HEK293 (cell line): ENCODE measurements at regions not wholly inside any gene's neighbourhood (a gene's known extent, or its start where the extent isn't known, plus 50 kb on each side); places are given as distances from the start of the nearest gene placed in this dataset.

Experiments
- CTCF ChIA-PET: fragments of 350-600 bp; formaldehyde crosslinking; extraction: SDS; loops from one replicate; lab custom pipeline; 2021; ENCODE audit warnings: antibody characterized with exemption; lab: Yijun Ruan, JAX
- POLR2A ChIA-PET: fragments of 300-600 bp; formaldehyde crosslinking; extraction: SDS; loops from one replicate; lab custom pipeline; 2020; ENCODE audit warnings: antibody characterized with exemption, inconsistent platforms; lab: Yijun Ruan, JAX
- H3K27ac ChIP-seq: fragments of 200-500 bp; sonication (Bioruptor generic); 2 replicates; pipeline ENCODE4 v1.5.1; 2014; ENCODE audit warnings: low read depth, low read length, control low read depth, inconsistent platforms; ENCODE audit errors: extremely low read depth
- H3K36me3 ChIP-seq, 2 experiments: fragments of 200-500 bp in 1 of 2; sonication (Bioruptor generic) in 1 of 2; 1 replicate in 1 of 2; 2 replicates in 1 of 2; pipeline ENCODE4 v1.5.1; 2014 to 2017; ENCODE audit warnings: inconsistent platforms in 2 of 2, low read length in 2 of 2; ENCODE audit not compliant: control insufficient read depth in 2 of 2, insufficient read depth in 1 of 2
- H3K4me1 ChIP-seq: fragments of 200-500 bp; sonication (Bioruptor generic); 2 replicates; pipeline ENCODE4 v1.5.1; 2014; ENCODE audit warnings: mild to moderate bottlenecking, low read length, inconsistent platforms; ENCODE audit not compliant: control insufficient read depth, insufficient read depth
- H3K4me3 ChIP-seq: 2 replicates; pipeline ENCODE4 v1.5.1; 2011; ENCODE audit warnings: low read depth, mild to moderate bottlenecking, control low read depth, low read length, moderate library complexity
- H3K9me3 ChIP-seq: fragments of 200-500 bp; sonication (Bioruptor generic); 2 replicates; pipeline ENCODE4 v1.5.1; 2014; ENCODE audit warnings: low read depth, low read length, inconsistent platforms; ENCODE audit not compliant: control insufficient read depth, insufficient read depth
- BCL11B ChIP-seq: fragments of 450-650 bp; formaldehyde crosslinking; IDR thresholded peaks from 2 replicates; pipeline ENCODE4 v1.5.1; 2016; ENCODE audit warnings: low read depth, missing biosample characterization, missing genetic modification characterization
- EGR2 ChIP-seq: fragments of 450-650 bp; formaldehyde crosslinking; IDR thresholded peaks from 2 replicates; pipeline ENCODE4 v1.5.1; 2016; ENCODE audit warnings: low read depth, missing biosample characterization, missing genetic modification characterization
- OSR2 ChIP-seq: fragments of 450-650 bp; formaldehyde crosslinking; IDR thresholded peaks from 2 replicates; pipeline ENCODE4 v1.5.1; 2016; ENCODE audit warnings: missing biosample characterization, missing genetic modification characterization
- PRDM2 ChIP-seq: fragments of 450-650 bp; formaldehyde crosslinking; IDR thresholded peaks from 2 replicates; pipeline ENCODE4 v1.5.1; 2016; ENCODE audit warnings: missing biosample characterization, missing genetic modification characterization, borderline replicate concordance
- SALL2 ChIP-seq: fragments of 450-650 bp; formaldehyde crosslinking; IDR thresholded peaks from 2 replicates; pipeline ENCODE4 v1.5.0; 2017; ENCODE audit warnings: missing biosample characterization, mild to moderate bottlenecking, missing genetic modification characterization, borderline replicate concordance
- ZBTB10 ChIP-seq: fragments of 450-650 bp; formaldehyde crosslinking; IDR thresholded peaks from 2 replicates; pipeline ENCODE4 v1.5.1; 2016; ENCODE audit warnings: missing biosample characterization, missing genetic modification characterization
- ZBTB17 ChIP-seq: fragments of 450-650 bp; formaldehyde crosslinking; IDR thresholded peaks from 2 replicates; pipeline ENCODE4 v1.5.1; 2016; ENCODE audit warnings: missing biosample characterization, missing genetic modification characterization
- ZBTB26 ChIP-seq: fragments of 450-650 bp; formaldehyde crosslinking; optimal IDR thresholded peaks from 2 replicates; pipeline ENCODE3; 2016; ENCODE audit warnings: missing biosample characterization, mild to moderate bottlenecking, missing genetic modification characterization
- ZNF18 ChIP-seq: fragments of 450-650 bp; formaldehyde crosslinking; IDR thresholded peaks from 2 replicates; pipeline ENCODE4 v1.5.1; 2016; ENCODE audit warnings: missing biosample characterization, missing genetic modification characterization
- ZNF280C ChIP-seq: fragments of 450-650 bp; formaldehyde crosslinking; IDR thresholded peaks from 2 replicates; pipeline ENCODE4 v1.5.1; 2016; ENCODE audit warnings: missing biosample characterization, missing genetic modification characterization
- ZNF423 ChIP-seq: fragments of 450-650 bp; formaldehyde crosslinking; IDR thresholded peaks from 2 replicates; pipeline ENCODE4 v1.5.1; 2016; ENCODE audit warnings: missing biosample characterization, missing genetic modification characterization
- ZNF555 ChIP-seq: fragments of 450-650 bp; formaldehyde crosslinking; conservative IDR thresholded peaks from 2 replicates; pipeline ENCODE4 v1.5.1; 2017; ENCODE audit warnings: missing biosample characterization, mild to moderate bottlenecking, missing genetic modification characterization, inconsistent platforms
- ZNF571 ChIP-seq: fragments of 450-650 bp; formaldehyde crosslinking; IDR thresholded peaks from 2 replicates; pipeline ENCODE4 v1.5.0; 2017; ENCODE audit warnings: missing biosample characterization, missing genetic modification characterization
- ZNF585B ChIP-seq: fragments of 450-650 bp; formaldehyde crosslinking; IDR thresholded peaks from 2 replicates; pipeline ENCODE4 v1.5.1; 2016; ENCODE audit warnings: missing biosample characterization, missing genetic modification characterization
- ZNF624 ChIP-seq: fragments of 450-650 bp; formaldehyde crosslinking; IDR thresholded peaks from 2 replicates; pipeline ENCODE4 v1.5.1; 2017; ENCODE audit warnings: missing biosample characterization, missing genetic modification characterization
- ZNF654 ChIP-seq: fragments of 450-650 bp; formaldehyde crosslinking; IDR thresholded peaks from 2 replicates; pipeline ENCODE4 v1.5.1; 2016; ENCODE audit warnings: low read depth, missing biosample characterization, missing genetic modification characterization
- ZNF707 ChIP-seq: fragments of 450-650 bp; formaldehyde crosslinking; IDR thresholded peaks from 2 replicates; pipeline ENCODE4 v1.5.1; 2016; ENCODE audit warnings: missing biosample characterization, missing genetic modification characterization

GRCh38 chr9:80500300-80500699 lies 928.5 kb downstream of the TLE4 start (continued):
- TF ChIP-seq PRDM2 (tag by site-specific recombination) (no peak), ZBTB17 (tag by site-specific recombination) (no peak), ZNF555 (tag by site-specific recombination) (no peak), SALL2 (tag by site-specific recombination) (no peak), ZNF707 (tag by site-specific recombination) (no peak), BCL11B (tag by site-specific recombination) (no peak)
- TF ChIP-seq, all 188 proteins: peak for 0

GRCh38 chr9:80498001-80498555 lies 926.3 kb downstream of the TLE4 start:
- H3K27ac ChIP-seq: no peak overlapping the region
- ChIA-PET CTCF (no interaction called here), POLR2A (no interaction called here)
- no peak overlapping the region for H3K4me3 ChIP-seq
- no peaks in the 10 kb centered on the region for H3K36me3 ChIP-seq
- TF ChIP-seq EGR2 (tag by site-specific recombination): no peak
- no peaks in the 10 kb centered on the region for H3K4me1 ChIP-seq
- no peaks in the 10 kb centered on the region for H3K9me3 ChIP-seq

GRCh38 chr9:80496901-80497556 lies 925.3 kb downstream of the TLE4 start:
- TF ChIP-seq OSR2 (tag by site-specific recombination) (no peak), ZNF624 (tag by site-specific recombination) (no peak), ZNF18 (tag by site-specific recombination) (no peak), ZBTB10 (tag by site-specific recombination) (no peak), ZNF280C (tag by site-specific recombination) (no peak), ZNF585B (no peak), ZNF423 (tag by site-specific recombination) (no peak), ZNF654 (tag by site-specific recombination) (no peak), ZNF571 (tag by site-specific recombination) (no peak), ZBTB26 (tag by site-specific recombination) (no peak)
- POLR2A ChIA-PET: no interaction called here
- CTCF ChIA-PET: interaction anchor here (0.6 kb wide), 1 partner anchor 685 kb away, joined by 3 read pairs; no protein-coding TSS in a partner anchor

More at GRCh38 chr9:80496901-80497556, 925.3 kb downstream of the TLE4 start:
- H3K36me3 ChIP-seq: no peaks in the 10 kb centered on the region
- H3K4me3 ChIP-seq: no peak overlapping the region
- H3K9me3 ChIP-seq: no peaks in the 10 kb centered on the region
- no peak overlapping the region for H3K27ac ChIP-seq
- H3K4me1 ChIP-seq: no peaks in the 10 kb centered on the region
